Neural progenitor cell (in vitro differentiated cells): ENCODE measurements at regions not wholly inside any gene's neighbourhood (a gene's known extent, or its start where the extent isn't known, plus 50 kb on each side); places are given as distances from the start of the nearest gene placed in this dataset.

ENCODE experiments used
- DNase-seq: peaks from one replicate; pipeline ENCODE4 v3.0.0-alpha.2; 2016; ENCODE audit warnings: low spot score
- H2AFZ ChIP-seq: fragments of 200-600 bp; sonication (generic); replicated peaks from 2 replicates; pipeline ENCODE4 v1.6.1; 2016; ENCODE audit warnings: antibody characterized with exemption
- H3F3A ChIP-seq: fragments of 200-600 bp; sonication (generic); 2 replicates; pipeline ENCODE4 v1.6.1; 2016; ENCODE audit warnings: antibody characterized with exemption, low read depth
- H3K27ac ChIP-seq: fragments of 200-600 bp; sonication (generic); 2 replicates; pipeline ENCODE4 v1.5.1; 2016; ENCODE audit warnings: mild to moderate bottlenecking
- H3K27me3 ChIP-seq: fragments of 200-600 bp; sonication (generic); 2 replicates; pipeline ENCODE4 v1.6.1; 2016; ENCODE audit warnings: mild to moderate bottlenecking, moderate library complexity
- H3K36me3 ChIP-seq: fragments of 200-600 bp; sonication (generic); 2 replicates; pipeline ENCODE4 v1.5.1; 2016
- H3K4me1 ChIP-seq: fragments of 200-600 bp; sonication (generic); 2 replicates; pipeline ENCODE4 v1.6.1; 2016; ENCODE audit warnings: mixed run types
- H3K4me2 ChIP-seq: fragments of 200-600 bp; sonication (generic); 2 replicates; pipeline ENCODE4 v1.6.1; 2016
- H3K4me3 ChIP-seq: fragments of 200-600 bp; sonication (generic); 2 replicates; pipeline ENCODE4 v1.5.1; 2016
- H3K79me2 ChIP-seq: fragments of 200-600 bp; sonication (generic); 2 replicates; pipeline ENCODE4 v1.6.1; 2016; ENCODE audit warnings: low read depth
- H3K9ac ChIP-seq: fragments of 200-600 bp; sonication (generic); 2 replicates; pipeline ENCODE4 v1.6.1; 2016
- H3K9me3 ChIP-seq: fragments of 200-600 bp; sonication (generic); 2 replicates; pipeline ENCODE4 v1.5.1; 2016; ENCODE audit warnings: low read depth
- H4K20me1 ChIP-seq: fragments of 200-600 bp; sonication (generic); 2 replicates; pipeline ENCODE4 v1.6.1; 2016; ENCODE audit warnings: low read depth
- H3K27ac Mint-ChIP-seq: 3 replicates; pipeline ENCODE4 v1.8.0; 2021; ENCODE audit warnings: mixed read lengths
- H3K27me3 Mint-ChIP-seq: 2 replicates; pipeline ENCODE4 v1.8.0; 2022; ENCODE audit warnings: low read depth, mild to moderate bottlenecking, inconsistent platforms, moderate library complexity, mixed read lengths; ENCODE audit not compliant: insufficient read depth
- H3K36me3 Mint-ChIP-seq: 3 replicates; pipeline ENCODE4 v1.8.0; 2021; ENCODE audit warnings: mixed read lengths
- H3K4me1 Mint-ChIP-seq: 3 replicates; pipeline ENCODE4 v1.8.0; 2021; ENCODE audit warnings: mixed read lengths
- H3K4me3 Mint-ChIP-seq: 3 replicates; pipeline ENCODE4 v1.8.0; 2021; ENCODE audit warnings: mild to moderate bottlenecking, moderate library complexity, mixed read lengths
- H3K9me3 Mint-ChIP-seq: 3 replicates; pipeline ENCODE4 v1.8.0; 2020; ENCODE audit warnings: mixed read lengths
- CTCF ChIP-seq: fragments of 200-600 bp; sonication (generic); IDR thresholded peaks from 2 replicates; pipeline ENCODE4 v1.5.1; 2017; ENCODE audit warnings: antibody characterized with exemption, mild to moderate bottlenecking
- EZH2 ChIP-seq: fragments of 200-600 bp; sonication (generic); IDR thresholded peaks from 2 replicates; pipeline ENCODE4 v1.6.1; 2017; ENCODE audit warnings: antibody characterized with exemption, mild to moderate bottlenecking, moderate library complexity
- EZH2phosphoT487 ChIP-seq: fragments of 200-600 bp; sonication (generic); IDR thresholded peaks from 2 replicates; pipeline ENCODE4 v1.6.1; 2017; ENCODE audit warnings: antibody characterized with exemption

GRCh38 chr20:58600756-58601155 lies 50.3 kb upstream of the STX16 start:
- H3K9me3 Mint-ChIP-seq: peaks cover 2% of the 10 kb centered on the region
- H3K4me3 ChIP-seq: no peak overlapping the region
- no peak overlapping the region for H3K4me2 ChIP-seq
- no peak overlapping the region for H3K27ac ChIP-seq
- H3K27me3 ChIP-seq: no peaks in the 10 kb centered on the region
- peaks cover 18% of the 10 kb centered on the region for H3K4me1 ChIP-seq
- H3K9ac ChIP-seq: no peak overlapping the region
- no peaks in the 10 kb centered on the region for H3K36me3 ChIP-seq
- H3K9me3 ChIP-seq: no peaks in the 10 kb centered on the region
- no peaks in the 10 kb centered on the region for H4K20me1 ChIP-seq
- no peaks in the 10 kb centered on the region for H3K36me3 Mint-ChIP-seq
- H3K4me3 Mint-ChIP-seq: no peak overlapping the region
- TF ChIP-seq CTCF (no peak), EZH2 (no peak), EZH2phosphoT487 (no peak)
- H3K27ac Mint-ChIP-seq: no peak overlapping the region
- DNase-seq: no peak
- H2AFZ ChIP-seq: no peak overlapping the region
- peaks cover 6% of the 10 kb centered on the region for H3K27me3 Mint-ChIP-seq
- peaks cover 15% of the 10 kb centered on the region for H3F3A ChIP-seq
- H3K79me2 ChIP-seq: no peaks in the 10 kb centered on the region
- peaks cover 18% of the 10 kb centered on the region for H3K4me1 Mint-ChIP-seq

DNA sequence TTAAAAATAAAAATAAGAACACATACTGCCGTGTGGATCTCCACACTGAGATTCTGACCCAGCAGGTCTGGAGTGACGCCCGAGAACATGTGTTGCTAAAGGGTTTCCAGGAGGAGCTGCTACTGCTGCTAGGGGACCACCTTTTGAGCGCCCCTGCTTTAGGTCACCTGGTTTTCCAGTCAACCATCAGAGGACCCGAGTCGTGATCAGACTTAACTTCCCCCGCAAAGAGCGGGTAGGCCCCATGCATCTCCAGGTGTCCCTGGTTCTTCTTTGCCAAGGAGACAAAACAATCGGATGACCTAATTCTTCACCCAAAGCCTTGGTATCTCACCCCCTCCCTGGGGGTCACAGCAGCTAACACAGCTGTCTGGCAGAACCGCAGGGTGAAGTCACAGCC lies 51.1 kb upstream of the STX16 start:
- Histone ChIP-seq H3K4me1 (peaks cover 18% of the 10 kb centered on the region), H3K4me3 (no peak overlapping the region), H3K9me3 (no peaks in the 10 kb centered on the region), H3K27me3 (no peaks in the 10 kb centered on the region), H3K27ac (no peak overlapping the region), H4K20me1 (no peaks in the 10 kb centered on the region), H3K4me2 (no peak overlapping the region), H2AFZ (no peak overlapping the region), H3F3A (peaks cover 15% of the 10 kb centered on the region), H3K9ac (no peak overlapping the region), H3K36me3 (no peaks in the 10 kb centered on the region), H3K79me2 (no peaks in the 10 kb centered on the region)
- H3K36me3 Mint-ChIP-seq: no peaks in the 10 kb centered on the region
- no peak overlapping the region for H3K27ac Mint-ChIP-seq
- peaks cover 6% of the 10 kb centered on the region for H3K27me3 Mint-ChIP-seq
- peaks cover 18% of the 10 kb centered on the region for H3K4me1 Mint-ChIP-seq
- TF ChIP-seq EZH2 (no peak), CTCF (no peak), EZH2phosphoT487 (no peak)
- peaks cover 2% of the 10 kb centered on the region for H3K9me3 Mint-ChIP-seq
- H3K4me3 Mint-ChIP-seq: no peak overlapping the region
- no peak for DNase-seq

DNA sequence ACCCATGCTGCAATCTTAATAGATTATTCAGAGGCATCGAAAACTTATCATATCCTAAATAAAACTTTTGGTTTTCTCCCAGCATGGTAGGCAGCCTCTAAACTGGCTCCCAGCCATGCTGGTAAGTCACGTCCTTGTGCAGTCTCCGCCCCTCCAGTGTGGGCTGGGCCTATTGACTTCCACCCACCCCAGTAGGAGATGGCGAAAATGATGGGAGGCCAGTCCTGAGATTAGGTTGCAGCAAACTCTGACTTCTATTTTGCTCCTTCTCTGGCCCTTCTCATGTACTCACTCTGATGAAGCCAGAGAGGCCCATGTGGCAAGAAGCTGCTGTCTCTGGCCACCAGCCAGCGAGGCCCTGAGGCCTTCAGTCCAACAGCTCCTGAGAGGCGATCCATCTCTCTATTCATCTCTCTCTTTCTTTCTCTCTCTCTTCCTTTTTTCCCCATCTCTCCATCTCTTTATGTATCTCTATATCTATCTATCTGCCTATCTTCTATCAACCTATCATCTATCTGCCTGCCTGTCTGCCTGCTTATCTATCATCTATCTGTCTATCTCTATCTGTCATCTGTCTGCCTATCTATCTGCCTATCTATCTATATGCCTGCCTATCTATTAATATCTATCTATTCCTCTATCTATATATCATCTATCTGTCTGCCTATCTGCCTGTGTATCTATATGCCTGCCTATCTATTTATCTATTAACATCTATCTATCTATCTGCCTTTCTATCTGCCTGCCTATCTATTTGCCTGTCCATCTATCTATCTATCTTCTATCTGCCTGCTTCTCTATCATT lies 52.7 kb upstream of the STX16 start:
- Histone ChIP-seq H3K4me2 (no peak overlapping the region), H3K9me3 (no peaks in the 10 kb centered on the region), H3F3A (peaks cover 15% of the 10 kb centered on the region), H3K4me1 (peaks cover 26% of the 10 kb centered on the region), H3K4me3 (no peak overlapping the region), H4K20me1 (no peaks in the 10 kb centered on the region), H3K27me3 (no peaks in the 10 kb centered on the region), H2AFZ (no peak overlapping the region), H3K79me2 (no peaks in the 10 kb centered on the region), H3K36me3 (no peaks in the 10 kb centered on the region), H3K27ac (no peak overlapping the region), H3K9ac (no peak overlapping the region)
- TF ChIP-seq EZH2phosphoT487 (no peak), CTCF (no peak), EZH2 (no peak)
- Mint-ChIP-seq H3K27me3 (peaks cover 5% of the 10 kb centered on the region), H3K4me1 (peaks cover 16% of the 10 kb centered on the region), H3K27ac (no peak overlapping the region), H3K36me3 (no peaks in the 10 kb centered on the region), H3K4me3 (no peak overlapping the region), H3K9me3 (no peaks in the 10 kb centered on the region)
- DNase-seq: no peak
